ENCODE measurements at regions not wholly inside any gene's neighbourhood (a gene's known extent, or its start where the extent isn't known, plus 50 kb on each side); places are given as distances from the start of the nearest gene placed in this dataset.

DNA sequence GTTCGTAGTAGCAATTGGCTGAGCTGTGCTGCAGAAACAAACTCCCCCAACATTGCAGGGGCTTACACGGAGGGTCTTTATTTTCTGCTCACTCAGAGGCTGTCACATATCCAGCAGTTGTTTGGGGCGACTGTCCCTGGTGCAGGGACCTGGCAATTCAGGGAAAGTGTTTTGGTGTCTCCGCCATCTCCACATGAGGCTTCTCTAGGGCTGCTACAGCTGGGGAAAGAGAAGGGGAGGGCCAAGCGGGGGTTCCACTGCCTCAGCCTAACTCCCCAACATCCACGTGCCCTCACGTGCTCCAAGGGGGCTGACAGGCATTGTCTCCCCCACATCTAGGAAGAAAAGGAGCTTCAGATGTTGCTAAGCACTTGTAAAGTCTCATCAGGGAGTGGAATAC is 61.3 kb upstream of the NXT1 start:
- no peak for TF ChIP-seq CTCF (IDR thresholded peaks at IDR 0.05; ENCODE audit: insufficient read depth, low read length, missing control alignments)
- ChIA-PET CTCF (no interaction called here), POLR2A (no interaction called here)
- DNase-seq (ENCODE audit: low read depth, low spot score) = no peak
- H3K4me3 ChIP-seq (ENCODE audit: low read depth, low read length) = no peak overlapping the region

DNA sequence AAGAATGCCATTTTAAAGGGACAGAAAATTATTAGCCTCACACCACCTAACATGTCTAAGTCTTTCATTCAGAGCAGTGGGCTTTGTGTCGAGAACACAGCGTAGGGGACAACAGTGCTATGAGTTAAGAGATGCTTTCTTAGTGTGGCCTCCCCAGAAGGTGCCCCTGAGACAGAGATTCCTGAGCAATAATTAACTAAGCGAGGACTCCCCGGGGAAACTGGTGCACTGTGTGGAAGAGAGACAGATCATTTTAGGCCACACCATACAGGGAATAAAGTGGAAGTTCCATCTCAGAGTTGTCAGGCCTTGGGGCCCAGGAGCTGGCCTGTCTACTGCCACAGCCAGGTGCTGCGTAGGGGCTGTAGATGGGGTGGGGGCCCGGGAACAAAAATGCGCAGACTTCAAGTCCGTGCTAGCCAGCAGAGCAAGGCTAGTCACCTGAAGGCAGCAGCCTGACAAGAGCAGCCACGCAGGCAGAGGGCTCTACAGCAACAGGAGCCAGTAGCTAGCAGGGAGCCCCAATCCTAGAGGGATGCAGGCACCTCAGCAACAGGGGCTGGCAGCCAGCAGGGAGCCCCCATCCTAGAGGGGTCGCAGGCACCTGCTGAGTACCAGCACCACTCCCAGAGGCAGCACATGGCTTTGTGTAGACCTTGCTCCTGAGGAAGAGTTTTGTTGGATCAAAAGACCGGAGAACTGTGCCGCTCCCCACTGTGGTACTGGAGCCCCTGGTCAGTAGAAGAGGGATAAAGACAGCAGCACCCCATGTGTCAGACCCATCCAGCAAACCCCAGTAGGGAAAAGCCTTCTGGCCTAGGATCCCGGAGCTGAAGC is 63.0 kb upstream of the NXT1 start:
- no peak for DNase-seq (ENCODE audit: low read depth, low spot score)
- ChIA-PET CTCF (interaction anchor here (1.6 kb wide), 1 partner anchor 10 kb away, joined by 4 read pairs; no protein-coding TSS in a partner anchor), POLR2A (no interaction called here)
- no peak overlapping the region for H3K4me3 ChIP-seq (ENCODE audit: low read depth, low read length)
- no peak for TF ChIP-seq CTCF (IDR thresholded peaks at IDR 0.05; ENCODE audit: insufficient read depth, low read length, missing control alignments)

DNA sequence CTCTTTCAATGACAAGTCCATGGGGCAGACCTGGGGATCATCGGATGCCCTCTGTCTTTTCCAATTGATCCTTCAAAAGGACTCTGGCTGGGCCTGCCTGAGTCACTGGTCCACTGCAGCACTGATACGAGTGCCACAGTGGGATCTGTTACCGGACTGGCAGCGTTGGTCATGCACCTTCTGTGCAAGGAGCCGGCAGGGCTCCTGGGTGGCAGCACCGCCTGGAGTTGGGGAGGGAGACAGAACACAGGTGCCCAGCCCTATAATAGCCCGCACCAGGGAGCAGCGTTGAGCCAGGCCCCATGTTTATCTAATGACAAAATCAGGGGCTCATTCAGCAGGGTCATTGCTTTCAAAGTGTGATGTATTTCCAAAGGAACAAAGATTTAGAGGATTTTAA is 64.2 kb upstream of the NXT1 start:
- no peak overlapping the region for H3K4me3 ChIP-seq (ENCODE audit: low read depth, low read length)
- ChIA-PET POLR2A (no interaction called here), CTCF (no interaction called here)
- no peak for DNase-seq (ENCODE audit: low read depth, low spot score)
- no peak for TF ChIP-seq CTCF (IDR thresholded peaks at IDR 0.05; ENCODE audit: insufficient read depth, low read length, missing control alignments)

DNA sequence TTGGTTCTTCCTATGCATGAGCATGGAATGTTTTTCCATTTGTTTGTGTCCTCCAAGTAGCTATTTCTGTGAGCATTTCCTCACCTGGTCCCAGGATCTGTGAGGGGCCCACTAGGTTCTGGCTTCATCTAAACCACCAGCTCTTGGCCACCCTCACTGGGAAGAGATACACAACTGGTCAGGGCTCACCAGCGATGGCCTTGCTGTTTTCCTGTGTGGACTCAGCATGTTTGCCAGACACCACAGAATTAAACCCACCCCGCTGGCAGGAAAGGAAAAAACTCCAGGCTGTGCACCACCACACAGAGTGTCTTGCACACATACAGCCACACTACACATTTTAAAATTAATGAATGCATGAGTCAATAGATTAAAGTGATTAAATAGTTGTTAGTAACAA is 65.1 kb upstream of the NXT1 start:
- POLR2A ChIA-PET = no interaction called here
- CTCF ChIA-PET = no interaction called here
- no peak for DNase-seq (ENCODE audit: low read depth, low spot score)
- TF ChIP-seq CTCF (IDR thresholded peaks at IDR 0.05; ENCODE audit: insufficient read depth, low read length, missing control alignments) = no peak
- H3K4me3 ChIP-seq (ENCODE audit: low read depth, low read length) = no peak overlapping the region

DNA sequence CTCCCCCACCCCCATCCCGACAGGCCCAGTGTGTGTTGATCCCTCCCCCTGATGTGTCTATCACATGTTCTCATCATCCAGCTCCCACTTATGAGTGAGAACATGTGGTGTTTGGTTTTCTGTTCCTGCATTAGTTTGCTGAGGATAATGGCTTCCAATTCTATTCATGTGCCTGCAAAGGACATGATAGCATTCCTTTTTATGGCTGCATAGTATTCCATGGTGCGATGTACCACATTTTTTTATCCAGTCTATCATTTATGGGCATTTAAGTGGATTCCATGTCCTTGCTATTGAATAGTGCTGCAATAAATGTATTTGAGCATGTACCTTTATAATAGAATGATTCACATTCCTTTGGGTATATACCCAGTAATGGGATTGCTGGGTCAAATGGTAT is 66.6 kb upstream of the NXT1 start:
- ChIA-PET POLR2A (no interaction called here), CTCF (no interaction called here)
- DNase-seq (ENCODE audit: low read depth, low spot score) = no peak
- no peak overlapping the region for H3K4me3 ChIP-seq (ENCODE audit: low read depth, low read length)
- TF ChIP-seq CTCF (IDR thresholded peaks at IDR 0.05; ENCODE audit: insufficient read depth, low read length, missing control alignments) = no peak

- CTCF ChIA-PET = no interaction called here
- no peak overlapping the region for H3K4me3 ChIP-seq (ENCODE audit: low read depth, low read length)
- no peak for DNase-seq (ENCODE audit: low read depth, low spot score)
- POLR2A ChIA-PET = no interaction called here
- no peak for TF ChIP-seq CTCF (IDR thresholded peaks at IDR 0.05; ENCODE audit: insufficient read depth, low read length, missing control alignments)
Observed at GRCh38 chr20:23283096-23283850, 67.3 kb upstream of the NXT1 start.
